IMR-90 (cell line): ENCODE measurements at regions not wholly inside any gene's neighbourhood (a gene's known extent, or its start where the extent isn't known, plus 50 kb on each side); places are given as distances from the start of the nearest gene placed in this dataset.

Experiments
- ATAC-seq: fragments of 200-7000 bp; cut with Tn5 transposase; 2 replicates; pipeline ENCODE4 v1.9.1; 2020; ENCODE audit warnings: low read depth, mild to moderate bottlenecking, moderate library complexity
- BruUV-seq: library from RNA; stranded (reverse); fragments of 400-500 nt; replicated peaks from 2 replicates; lab custom pipeline; 2021; lab: Mats Ljungman, UMichigan
- CTCF ChIA-PET: fragments of 300-600 bp; formaldehyde crosslinking; extraction: SDS; loops from one replicate; lab custom pipeline; 2021; ENCODE audit warnings: antibody characterized with exemption; lab: Yijun Ruan, JAX
- POLR2A ChIA-PET: fragments of 300-600 bp; sonication (Branson Sonifier 250); formaldehyde crosslinking; loops from one replicate; lab custom pipeline; 2022; ENCODE audit warnings: antibody characterized with exemption; ENCODE audit not compliant: unreplicated experiment; lab: Charles Lee
- DNase-seq: peaks from one replicate; pipeline ENCODE4 v3.0.0; 2013
- H2AFZ ChIP-seq: replicated peaks from 2 replicates; pipeline ENCODE3; 2013; ENCODE audit warnings: low read length, mild to moderate bottlenecking; ENCODE audit not compliant: poor library complexity
- H2AK5ac ChIP-seq: 2 replicates; pipeline ENCODE4 v1.6.1; 2013; ENCODE audit warnings: low read depth, low read length, inconsistent platforms
- H2AK9ac ChIP-seq: replicated peaks from 2 replicates; pipeline ENCODE3; 2013; ENCODE audit warnings: mild to moderate bottlenecking, low read depth, low read length, moderate library complexity; ENCODE audit not compliant: poor library complexity
- H2BK120ac ChIP-seq: 2 replicates; pipeline ENCODE4 v1.6.1; 2013; ENCODE audit warnings: low read depth, low read length, inconsistent platforms
- H2BK15ac ChIP-seq: 3 replicates; pipeline ENCODE4 v1.6.1; 2013; ENCODE audit warnings: low read depth, low read length, inconsistent platforms
- H2BK20ac ChIP-seq: 2 replicates; pipeline ENCODE4 v1.6.1; 2013; ENCODE audit warnings: low read depth, mild to moderate bottlenecking, inconsistent platforms, low read length, moderate library complexity
- H2BK5ac ChIP-seq: 2 replicates; pipeline ENCODE4 v1.6.1; 2013; ENCODE audit warnings: mild to moderate bottlenecking, low read depth, low read length, inconsistent platforms; ENCODE audit not compliant: poor library complexity, severe bottlenecking
- H3K14ac ChIP-seq: replicated peaks from 2 replicates; pipeline ENCODE4 v1.6.1; 2013; ENCODE audit warnings: low read depth, low read length, inconsistent platforms
- H3K18ac ChIP-seq: 2 replicates; pipeline ENCODE4 v1.6.1; 2013; ENCODE audit warnings: low read depth, low read length, control low read depth
- H3K23ac ChIP-seq: 2 replicates; pipeline ENCODE4 v1.6.1; 2013; ENCODE audit warnings: low read depth, low read length, inconsistent platforms
- H3K27ac ChIP-seq: 2 replicates; pipeline ENCODE4 v1.5.1; 2013; ENCODE audit warnings: mild to moderate bottlenecking, control low read depth, low read length; ENCODE audit not compliant: insufficient read depth
- H3K27me3 ChIP-seq: 2 replicates; pipeline ENCODE4 v1.6.1; 2013; ENCODE audit warnings: low read length; ENCODE audit not compliant: control insufficient read depth, insufficient read depth
- H3K36me3 ChIP-seq: 2 replicates; pipeline ENCODE4 v1.6.1; 2013; ENCODE audit warnings: low read length, mixed read lengths; ENCODE audit not compliant: control insufficient read depth, insufficient read depth
- H3K4ac ChIP-seq: 2 replicates; pipeline ENCODE4 v1.6.1; 2013; ENCODE audit warnings: low read depth, low read length, inconsistent platforms
- H3K4me1 ChIP-seq: 2 replicates; pipeline ENCODE4 v1.6.1; 2013; ENCODE audit warnings: low read length, mixed read lengths; ENCODE audit not compliant: control insufficient read depth, insufficient read depth
- H3K4me2 ChIP-seq: 2 replicates; pipeline ENCODE4 v1.6.1; 2013; ENCODE audit warnings: low read depth, mild to moderate bottlenecking, control low read depth, low read length, moderate library complexity
- H3K4me3 ChIP-seq: 2 replicates; pipeline ENCODE4 v1.5.1; 2013; ENCODE audit warnings: low read depth, mild to moderate bottlenecking, control low read depth, low read length, moderate library complexity; ENCODE audit not compliant: insufficient read depth
- H3K56ac ChIP-seq: 2 replicates; pipeline ENCODE4 v1.6.1; 2013; ENCODE audit warnings: low read length, inconsistent platforms; ENCODE audit not compliant: insufficient read depth; ENCODE audit errors: extremely low read depth
- H3K79me1 ChIP-seq, 2 experiments: 2 replicates each; pipeline ENCODE4 v1.6.1; 2013; ENCODE audit warnings: low read length in 2 of 2, inconsistent platforms in 1 of 2, low read depth in 1 of 2
- H3K9ac ChIP-seq: 2 replicates; pipeline ENCODE4 v1.6.1; 2013; ENCODE audit warnings: low read depth, low read length, control low read depth
- H3K9me1 ChIP-seq: 2 replicates; pipeline ENCODE4 v1.6.1; 2013; ENCODE audit warnings: low read length, inconsistent platforms; ENCODE audit not compliant: insufficient read depth
- H3K9me3 ChIP-seq: 2 replicates; pipeline ENCODE4 v1.6.1; 2013; ENCODE audit warnings: low read length; ENCODE audit not compliant: control insufficient read depth, insufficient read depth
- H4K20me1 ChIP-seq: 2 replicates; pipeline ENCODE4 v1.6.1; 2013; ENCODE audit warnings: low read length, inconsistent platforms; ENCODE audit not compliant: insufficient read depth
- H4K5ac ChIP-seq: 2 replicates; pipeline ENCODE4 v1.6.1; 2013; ENCODE audit warnings: mild to moderate bottlenecking, low read depth, low read length, control low read depth
- H4K8ac ChIP-seq, 2 experiments: 2 replicates each; pipeline ENCODE4 v1.6.1; 2013; ENCODE audit warnings: low read depth in 2 of 2, low read length in 2 of 2, control low read depth in 1 of 2, inconsistent platforms in 1 of 2
- H4K91ac ChIP-seq: 2 replicates; pipeline ENCODE4 v1.6.1; 2013; ENCODE audit warnings: low read depth, low read length, inconsistent platforms; ENCODE audit not compliant: insufficient read depth
- MXI1 ChIP-seq: IDR thresholded peaks from 2 replicates; pipeline ENCODE4 v1.6.1; 2012; ENCODE audit warnings: low read depth, mild to moderate bottlenecking, low read length, moderate library complexity, borderline replicate concordance
- RAD21 ChIP-seq: IDR thresholded peaks from 2 replicates; pipeline ENCODE4 v1.6.1; 2012; ENCODE audit warnings: low read length, improper control_type of control experiment
- RCOR1 ChIP-seq: IDR thresholded peaks from 2 replicates; pipeline ENCODE4 v1.6.1; 2012; ENCODE audit warnings: mild to moderate bottlenecking, low read length, improper control_type of control experiment; ENCODE audit not compliant: insufficient replicate concordance
- RFX5 ChIP-seq: IDR thresholded peaks from 2 replicates; pipeline ENCODE4 v1.8.0; 2012; ENCODE audit warnings: low read depth, mild to moderate bottlenecking, low read length, moderate library complexity
- WGBS, 2 experiments: methylation state at CpG; one replicate each; pipeline versions ENCODE4 v1.1.5 to v1.1.7; 2013; ENCODE audit warnings: missing lambda C conversion rate in 2 of 2; ENCODE audit not compliant: insufficient read length in 1 of 2; ENCODE audit errors: extremely low coverage in 2 of 2; 5-methylcytosine and 5-hydroxymethylcytosine counted together
- dilution Hi-C: fragments of 300-500 bp; cut with HindIII; formaldehyde crosslinking; loops from one replicate; pipeline ENCODE4 v1.14.3; 2018; ENCODE audit warnings: low sequenced_read_pairs; ENCODE audit not compliant: unreplicated experiment
- in situ Hi-C: fragments of 300-500 bp; cut with MboI; formaldehyde crosslinking; loops from 3 replicates; pipeline ENCODE4 v1.14.3; 2019; ENCODE audit warnings: low sequenced_read_pairs, inconsistent platforms, mixed read lengths
- intact Hi-C: fragments of 100-400 bp; cut with micrococcal nuclease; formaldehyde crosslinking; loops from 2 replicates; pipeline ENCODE4 v1.10.0; 2022
- TF ChIP-seq, protein P1 (sequence below): conservative IDR thresholded peaks from 2 replicates; pipeline ENCODE4 v1.5.1; 2012; ENCODE audit warnings: mild to moderate bottlenecking, low read depth, low read length, improper control_type of control experiment

DNA sequence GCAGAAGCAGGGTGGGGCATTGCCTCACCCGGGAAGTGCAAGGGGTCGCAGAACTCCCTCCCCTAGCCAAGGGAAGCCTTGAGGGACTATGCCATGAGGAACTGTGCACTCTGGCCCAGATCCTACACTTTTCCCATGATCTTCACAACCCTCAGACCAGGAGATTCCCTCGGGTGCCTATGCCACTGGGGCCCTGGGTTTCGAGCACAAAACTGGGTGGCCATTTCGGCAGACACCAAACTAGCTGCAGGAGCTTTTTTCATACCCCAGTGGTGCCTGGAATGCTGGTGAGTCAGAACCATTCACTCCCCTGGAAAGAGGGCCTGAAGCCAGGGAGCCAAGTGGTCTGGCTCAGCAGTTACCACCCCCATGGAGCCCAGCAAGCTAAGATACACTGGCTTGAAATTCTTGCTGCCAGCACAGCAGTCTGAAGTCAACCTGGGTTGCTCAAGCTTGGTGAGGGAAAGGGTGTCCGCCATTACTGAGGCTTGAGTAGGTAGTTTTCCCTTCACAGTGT, 573.7 kb upstream of the ANO3 start:
- no peak overlapping the region for H2BK5ac ChIP-seq
- H3K23ac ChIP-seq, result no peak overlapping the region
- in situ Hi-C loops (no loop called here), intact Hi-C loops (no loop called here), dilution Hi-C loops (no loop called here)
- no peak overlapping the region for H3K9ac ChIP-seq
- no peaks in the 10 kb centered on the region for H3K9me1 ChIP-seq
- H3K4ac ChIP-seq, result no peak overlapping the region
- no TSS peak for BruUV-seq
- no peaks in the 10 kb centered on the region for H4K20me1 ChIP-seq
- no peak overlapping the region for H3K14ac ChIP-seq
- H4K8ac ChIP-seq, result no peak overlapping the region
- TF ChIP-seq RFX5, result no peak
- TF ChIP-seq RCOR1, result no peak
- TF ChIP-seq, protein P1, sequence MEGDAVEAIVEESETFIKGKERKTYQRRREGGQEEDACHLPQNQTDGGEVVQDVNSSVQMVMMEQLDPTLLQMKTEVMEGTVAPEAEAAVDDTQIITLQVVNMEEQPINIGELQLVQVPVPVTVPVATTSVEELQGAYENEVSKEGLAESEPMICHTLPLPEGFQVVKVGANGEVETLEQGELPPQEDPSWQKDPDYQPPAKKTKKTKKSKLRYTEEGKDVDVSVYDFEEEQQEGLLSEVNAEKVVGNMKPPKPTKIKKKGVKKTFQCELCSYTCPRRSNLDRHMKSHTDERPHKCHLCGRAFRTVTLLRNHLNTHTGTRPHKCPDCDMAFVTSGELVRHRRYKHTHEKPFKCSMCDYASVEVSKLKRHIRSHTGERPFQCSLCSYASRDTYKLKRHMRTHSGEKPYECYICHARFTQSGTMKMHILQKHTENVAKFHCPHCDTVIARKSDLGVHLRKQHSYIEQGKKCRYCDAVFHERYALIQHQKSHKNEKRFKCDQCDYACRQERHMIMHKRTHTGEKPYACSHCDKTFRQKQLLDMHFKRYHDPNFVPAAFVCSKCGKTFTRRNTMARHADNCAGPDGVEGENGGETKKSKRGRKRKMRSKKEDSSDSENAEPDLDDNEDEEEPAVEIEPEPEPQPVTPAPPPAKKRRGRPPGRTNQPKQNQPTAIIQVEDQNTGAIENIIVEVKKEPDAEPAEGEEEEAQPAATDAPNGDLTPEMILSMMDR, result no peak
- TF ChIP-seq MXI1, result no peak
- no peak for TF ChIP-seq RAD21
- no peaks in the 10 kb centered on the region for H3K79me1 ChIP-seq
- no peak overlapping the region for H4K5ac ChIP-seq
- H3K36me3 ChIP-seq, result no peaks in the 10 kb centered on the region
- no peak overlapping the region for H2BK15ac ChIP-seq
- no peak overlapping the region for H2AK5ac ChIP-seq
- no peak overlapping the region for H4K91ac ChIP-seq
- H2BK120ac ChIP-seq, result no peak overlapping the region
- no peak overlapping the region for H3K4me3 ChIP-seq
- no CpG with 5 or more reads among the region's 6 CpGs for WGBS, 2 experiments
- CTCF ChIA-PET, result no interaction called here
- H3K27ac ChIP-seq, result no peak overlapping the region
- H2BK20ac ChIP-seq, result no peak overlapping the region
- no peaks in the 10 kb centered on the region for H3K27me3 ChIP-seq
- POLR2A ChIA-PET, result no interaction called here
- H2AK9ac ChIP-seq, result no peak overlapping the region
- no peak for ATAC-seq
- peaks cover 8% of the 10 kb centered on the region; the same call in 1 of the 2 replicates for H3K9me3 ChIP-seq
- no peaks in the 10 kb centered on the region for H3K4me1 ChIP-seq
- H2AFZ ChIP-seq, result no peak overlapping the region
- no peak overlapping the region for H3K18ac ChIP-seq
- H3K56ac ChIP-seq, result no peak overlapping the region
- DNase-seq, result no peak
- no peak overlapping the region for H3K4me2 ChIP-seq
